ENCODE measurements at regions not wholly inside any gene's neighbourhood (a gene's known extent, or its start where the extent isn't known, plus 50 kb on each side); places are given as distances from the start of the nearest gene placed in this dataset.

- TF ChIP-seq POLR2A (IDR thresholded peaks at IDR 0.05; ENCODE audit: low read depth, low read length) (no peak), CTCF (conservative IDR thresholded peaks at IDR 0.05; ENCODE audit: low read depth, low read length) (no peak), MAZ (IDR thresholded peaks at IDR 0.05; ENCODE audit: borderline replicate concordance, low read depth, low read length) (no peak)
Observed at GRCh38 chr16:50942143-50942542, 200.3 kb downstream of the CYLD start.

Measured in IMR-90 (cell line).